ENCODE measurements at regions not wholly inside any gene's neighbourhood (a gene's known extent, or its start where the extent isn't known, plus 50 kb on each side); places are given as distances from the start of the nearest gene placed in this dataset.
"Not testable (repeated sequence)": the region's sequence is repeated elsewhere in the genome, so short reads cannot be mapped to it uniquely, and the experiment has no call there.

DNA sequence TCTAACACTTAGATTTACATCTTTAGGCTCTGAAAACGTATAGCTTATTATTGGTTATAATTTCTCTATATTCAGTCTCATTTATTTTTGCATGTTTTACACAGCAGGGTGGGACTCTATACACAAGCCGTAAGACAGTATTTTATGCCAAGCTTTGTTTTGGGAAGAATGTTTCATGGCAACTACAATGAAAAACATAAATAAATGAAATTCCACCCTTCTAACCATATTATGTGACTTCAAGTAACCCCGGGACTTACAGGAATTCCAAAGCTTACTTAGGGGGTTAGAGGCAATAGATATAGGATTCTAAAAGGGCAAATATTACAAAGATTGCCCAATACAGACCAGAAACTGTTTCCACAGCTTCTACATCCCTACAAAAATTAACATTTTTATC, 370.9 kb downstream of the PRR32 start:
- Histone ChIP-seq H3K36me3 (ENCODE audit: control insufficient read depth, insufficient read depth, low read length) (no peaks in the 10 kb centered on the region), H3K4me3 (ENCODE audit: low read depth in 2 of 2, low read length in 2 of 2) (no peak overlapping the region), H3K27me3 (ENCODE audit: control insufficient read depth, insufficient read depth, low read length) (no peaks in the 10 kb centered on the region), H3K27ac (ENCODE audit: low read length) (no peak overlapping the region), H3K9me3 (ENCODE audit: control insufficient read depth, insufficient read depth, low read depth, low read length) (no peaks in the 10 kb centered on the region), H3K4me1 (ENCODE audit: control insufficient read depth, insufficient read depth, low read length) (no peaks in the 10 kb centered on the region)
- intact Hi-C loops (cut with micrococcal nuclease; ENCODE audit: unreplicated experiment), result no loop called here
- no TSS peak for BruUV-seq (replicated peaks)
- TF ChIP-seq SIN3A (IDR thresholded peaks at IDR 0.05; ENCODE audit: borderline replicate concordance, insufficient read depth, low read depth, low read length) (no peak), POLR2AphosphoS5 (IDR thresholded peaks at IDR 0.05; ENCODE audit: low read depth, low read length) (no peak), CTCF (IDR thresholded peaks at IDR 0.05) (no peak), REST (IDR thresholded peaks at IDR 0.05; ENCODE audit: insufficient read depth in 1 of 2, low read depth in 2 of 2, low read length in 1 of 2) (no peak), TCF7L2 (IDR thresholded peaks at IDR 0.05; ENCODE audit: low read depth, low read length) (no peak)
- CTCF ChIA-PET, result no interaction called here
- no peak for DNase-seq (ENCODE audit: low read depth, low spot score)
- ATAC-seq, result no peak
- POLR2A ChIA-PET, result no interaction called here
- in situ Hi-C loops (cut with HindIII; ENCODE audit: low pct_unique_long_range_greater_than_20kb, low sequenced_read_pairs), result no loop called here

DNA sequence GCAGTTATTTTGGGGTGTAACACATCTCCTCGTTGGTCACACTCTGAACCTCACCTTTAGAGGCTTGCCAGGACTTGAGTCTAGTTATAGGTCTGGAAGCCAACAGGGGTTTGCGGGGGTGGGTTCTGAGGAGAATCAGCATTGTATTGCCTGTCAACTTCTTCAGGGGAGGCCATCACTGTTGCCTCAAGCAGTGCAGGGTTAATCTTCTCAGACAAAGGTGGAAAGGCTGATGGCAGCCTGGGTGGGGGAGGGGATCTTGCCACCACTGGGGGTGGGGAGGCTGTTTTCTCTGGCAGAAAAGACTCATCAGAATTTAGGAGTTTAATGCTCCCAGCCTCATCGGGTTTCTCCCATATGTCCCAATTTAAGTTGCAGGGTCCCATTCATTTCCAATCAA, 387.8 kb downstream of the PRR32 start:
- no peaks in the 10 kb centered on the region for H3K36me3 ChIP-seq (ENCODE audit: control insufficient read depth, insufficient read depth, low read length)
- DNase-seq (ENCODE audit: low read depth, low spot score) (no peak), ATAC-seq (no peak)
- no peak overlapping the region for H3K27ac ChIP-seq (ENCODE audit: low read length)
- no peaks in the 10 kb centered on the region for H3K9me3 ChIP-seq (ENCODE audit: control insufficient read depth, insufficient read depth, low read depth, low read length)
- in situ Hi-C loops (cut with HindIII; ENCODE audit: low pct_unique_long_range_greater_than_20kb, low sequenced_read_pairs) (no loop called here), intact Hi-C loops (cut with micrococcal nuclease; ENCODE audit: unreplicated experiment) (no loop called here)
- TF ChIP-seq SIN3A (IDR thresholded peaks at IDR 0.05; ENCODE audit: borderline replicate concordance, insufficient read depth, low read depth, low read length) (no peak), CTCF (IDR thresholded peaks at IDR 0.05) (no peak), TCF7L2 (IDR thresholded peaks at IDR 0.05; ENCODE audit: low read depth, low read length) (no peak), REST (IDR thresholded peaks at IDR 0.05; ENCODE audit: insufficient read depth in 1 of 2, low read depth in 2 of 2, low read length in 1 of 2) (no peak), POLR2AphosphoS5 (IDR thresholded peaks at IDR 0.05; ENCODE audit: low read depth, low read length) (no peak)
- BruUV-seq (replicated peaks), result no TSS peak
- H3K27me3 ChIP-seq (ENCODE audit: control insufficient read depth, insufficient read depth, low read length), result no peaks in the 10 kb centered on the region
- CTCF ChIA-PET, result no interaction called here
- no peaks in the 10 kb centered on the region for H3K4me1 ChIP-seq (ENCODE audit: control insufficient read depth, insufficient read depth, low read length)
- H3K4me3 ChIP-seq (ENCODE audit: low read depth in 2 of 2, low read length in 2 of 2), result no peak overlapping the region
- POLR2A ChIA-PET, result no interaction called here

- H3K27me3 ChIP-seq (ENCODE audit: control insufficient read depth, insufficient read depth, low read length); H3K4me1 ChIP-seq (ENCODE audit: control insufficient read depth, insufficient read depth, low read length); H3K27ac ChIP-seq (ENCODE audit: low read length); CTCF ChIA-PET; H3K4me3 ChIP-seq (ENCODE audit: low read depth in 2 of 2, low read length in 2 of 2); ATAC-seq; H3K36me3 ChIP-seq (ENCODE audit: control insufficient read depth, insufficient read depth, low read length); DNase-seq (ENCODE audit: low read depth, low spot score); in situ Hi-C loops (cut with HindIII; ENCODE audit: low pct_unique_long_range_greater_than_20kb, low sequenced_read_pairs); intact Hi-C loops (cut with micrococcal nuclease; ENCODE audit: unreplicated experiment); BruUV-seq (replicated peaks); H3K9me3 ChIP-seq (ENCODE audit: control insufficient read depth, insufficient read depth, low read depth, low read length): not testable (repeated sequence)
- POLR2A ChIA-PET, result interaction anchor here (0.6 kb wide), 1 partner anchor 153 kb away, joined by 3 read pairs; no protein-coding TSS in a partner anchor
Observed at GRCh38 chrX:127221821-127222220, 402.3 kb downstream of the PRR32 start.
